ENCODE measurements at regions not wholly inside any gene's neighbourhood (a gene's known extent, or its start where the extent isn't known, plus 50 kb on each side); places are given as distances from the start of the nearest gene placed in this dataset.

- TF ChIP-seq CTCF (conservative IDR thresholded peaks at IDR 0.05) = no peak
- TF ChIP-seq ZFX (IDR thresholded peaks at IDR 0.05) = no peak
Observed at GRCh38 chr16:64459821-64460220, 662.0 kb downstream of the CDH11 start.

Measured in C4-2B (cell line).